ENCODE measurements at regions not wholly inside any gene's neighbourhood (a gene's known extent, or its start where the extent isn't known, plus 50 kb on each side); places are given as distances from the start of the nearest gene placed in this dataset.

DNA sequence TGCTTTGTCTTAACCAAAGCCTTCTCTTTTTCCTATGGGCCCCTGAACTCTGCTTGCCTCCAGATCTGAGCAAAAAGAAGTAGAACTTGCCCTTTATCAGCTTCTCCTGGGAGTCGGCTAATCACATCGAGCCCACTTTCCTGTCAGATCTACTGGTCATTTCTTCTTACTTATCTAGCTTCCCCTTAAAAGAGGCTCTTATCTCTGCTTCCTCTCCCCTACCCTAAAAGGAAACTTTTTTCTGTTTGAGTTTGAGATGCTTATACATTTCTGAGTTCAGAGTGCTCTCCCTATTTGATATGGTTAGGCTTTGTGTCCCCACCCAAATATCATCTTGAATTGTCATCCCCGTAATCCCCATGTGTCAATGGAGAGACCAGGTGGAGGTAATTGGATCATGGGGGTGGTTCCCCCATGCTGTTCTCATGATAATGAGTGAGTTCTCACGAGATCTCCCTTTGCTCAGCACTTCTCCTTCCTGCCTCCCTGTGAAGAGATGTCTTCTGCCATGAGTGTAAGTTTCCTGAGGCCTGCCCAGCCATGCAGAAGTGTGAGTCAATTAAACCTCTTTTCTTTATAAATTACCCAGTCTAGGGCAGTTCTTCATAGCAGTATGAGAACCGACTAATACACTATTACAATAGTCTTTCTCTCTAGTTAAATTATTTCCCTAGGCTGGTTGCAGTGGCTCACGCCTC lies 114.7 kb upstream of the AMN1 start:
- intact Hi-C loops (cut with micrococcal nuclease; ENCODE audit: unreplicated experiment), result no loop called here
- CTCF ChIA-PET, result no interaction called here

DNA sequence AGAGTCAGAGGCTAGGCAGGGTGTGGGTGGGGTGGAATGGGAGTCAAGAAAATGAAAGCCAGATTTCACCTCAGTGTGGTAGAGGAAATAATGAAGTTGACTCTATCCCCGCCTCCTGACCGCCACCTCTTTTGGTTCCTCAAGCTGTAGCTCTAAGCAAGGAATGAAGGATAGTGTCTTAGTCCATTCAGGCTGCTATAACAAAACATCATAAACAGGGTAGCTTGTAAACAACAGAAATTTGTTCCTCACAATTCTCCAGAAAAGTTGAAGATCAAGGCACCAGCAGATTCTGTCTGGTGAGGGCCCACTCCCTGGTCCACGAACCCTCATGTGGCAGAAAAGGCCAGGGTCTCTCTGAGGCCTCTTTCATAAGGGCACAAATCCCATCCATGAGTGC lies 109.1 kb upstream of the AMN1 start:
- no peak for TF ChIP-seq CTCF (conservative IDR thresholded peaks at IDR 0.05; ENCODE audit: low read depth, low read length)
- no peak for TF ChIP-seq EZH2 (IDR thresholded peaks at IDR 0.05; ENCODE audit: borderline replicate concordance, low read depth, low read length, poor library complexity, severe bottlenecking)
- ChIA-PET CTCF (no interaction called here), POLR2A (ENCODE audit: low non-redundant PET) (no interaction called here)
- BruUV-seq (replicated peaks), result no TSS peak
- H3K36me3 ChIP-seq (ENCODE audit: insufficient read depth, low read length, poor library complexity, severe bottlenecking), result no peaks in the 10 kb centered on the region
- no peak overlapping the region for H3K4me3 ChIP-seq (ENCODE audit: low read depth, low read length, poor library complexity, severe bottlenecking)
- H3K4me1 ChIP-seq (ENCODE audit: insufficient read depth, low read length, poor library complexity, severe bottlenecking), result no peaks in the 10 kb centered on the region
- DNase-seq (ENCODE audit: low spot score), result no peak
- no peak overlapping the region for H3K27ac ChIP-seq (ENCODE audit: low read depth, low read length, poor library complexity, severe bottlenecking)
- intact Hi-C loops (cut with micrococcal nuclease; ENCODE audit: unreplicated experiment), result no loop called here
- H3K9me3 ChIP-seq (ENCODE audit: low read depth, low read length, poor library complexity, severe bottlenecking), result no peaks in the 10 kb centered on the region
- H3K27me3 ChIP-seq (replicated peaks; ENCODE audit: insufficient read depth, low read depth, low read length, poor library complexity), result no peaks in the 10 kb centered on the region

More for the DNA sequence above, 114.7 kb upstream of the AMN1 start:
- POLR2A ChIA-PET (ENCODE audit: low non-redundant PET), result no interaction called here
- Histone ChIP-seq H3K27ac (ENCODE audit: low read depth, low read length, poor library complexity, severe bottlenecking) (no peak overlapping the region), H3K4me3 (ENCODE audit: low read depth, low read length, poor library complexity, severe bottlenecking) (no peak overlapping the region), H3K27me3 (replicated peaks; ENCODE audit: insufficient read depth, low read depth, low read length, poor library complexity) (no peaks in the 10 kb centered on the region), H3K9me3 (ENCODE audit: low read depth, low read length, poor library complexity, severe bottlenecking) (peaks cover 10% of the 10 kb centered on the region), H3K36me3 (ENCODE audit: insufficient read depth, low read length, poor library complexity, severe bottlenecking) (no peaks in the 10 kb centered on the region), H3K4me1 (ENCODE audit: insufficient read depth, low read length, poor library complexity, severe bottlenecking) (no peaks in the 10 kb centered on the region)
- TF ChIP-seq EZH2 (IDR thresholded peaks at IDR 0.05; ENCODE audit: borderline replicate concordance, low read depth, low read length, poor library complexity, severe bottlenecking) (no peak), CTCF (conservative IDR thresholded peaks at IDR 0.05; ENCODE audit: low read depth, low read length) (no peak)
- no TSS peak for BruUV-seq (replicated peaks)
- DNase-seq (ENCODE audit: low spot score), result no peak

DNA sequence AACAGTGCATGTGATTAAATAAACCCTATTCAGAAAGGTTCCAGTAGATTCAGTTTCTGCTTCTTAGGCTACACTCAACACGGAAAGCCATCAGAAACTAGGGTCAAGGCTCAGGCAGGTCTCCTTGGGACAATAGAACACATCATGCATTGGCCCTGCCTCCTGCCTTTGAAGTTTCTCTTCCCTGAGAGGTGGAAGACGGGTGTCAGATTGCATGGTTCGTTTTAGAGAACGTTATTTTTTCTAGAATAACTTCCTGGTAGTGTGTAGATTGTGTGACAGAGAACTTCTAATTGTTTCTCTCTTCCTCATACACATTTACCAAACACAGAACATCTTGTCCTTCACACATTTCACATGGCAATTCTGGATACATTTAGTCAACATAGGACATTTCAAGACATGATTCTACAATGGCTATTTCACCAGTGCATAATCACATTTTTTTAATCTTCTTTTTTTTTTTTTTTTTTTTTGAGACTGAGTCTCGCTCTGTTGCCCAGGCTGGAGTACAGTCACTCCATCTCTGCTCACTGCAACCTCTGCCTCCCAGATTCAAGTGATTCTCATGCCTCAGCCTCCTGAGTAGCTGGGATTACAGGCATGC lies 106.6 kb upstream of the AMN1 start:
- ChIA-PET CTCF (no interaction called here), POLR2A (ENCODE audit: low non-redundant PET) (no interaction called here)

More for the DNA sequence above, 106.6 kb upstream of the AMN1 start:
- TF ChIP-seq EZH2 (IDR thresholded peaks at IDR 0.05; ENCODE audit: borderline replicate concordance, low read depth, low read length, poor library complexity, severe bottlenecking), result no peak
- no peak for TF ChIP-seq CTCF (conservative IDR thresholded peaks at IDR 0.05; ENCODE audit: low read depth, low read length)
- intact Hi-C loops (cut with micrococcal nuclease; ENCODE audit: unreplicated experiment), result no loop called here
- Histone ChIP-seq H3K36me3 (ENCODE audit: insufficient read depth, low read length, poor library complexity, severe bottlenecking) (no peaks in the 10 kb centered on the region), H3K27me3 (replicated peaks; ENCODE audit: insufficient read depth, low read depth, low read length, poor library complexity) (no peaks in the 10 kb centered on the region), H3K27ac (ENCODE audit: low read depth, low read length, poor library complexity, severe bottlenecking) (no peak overlapping the region), H3K4me3 (ENCODE audit: low read depth, low read length, poor library complexity, severe bottlenecking) (no peak overlapping the region), H3K9me3 (ENCODE audit: low read depth, low read length, poor library complexity, severe bottlenecking) (no peaks in the 10 kb centered on the region), H3K4me1 (ENCODE audit: insufficient read depth, low read length, poor library complexity, severe bottlenecking) (no peaks in the 10 kb centered on the region)
- no TSS peak for BruUV-seq (replicated peaks)
- DNase-seq (ENCODE audit: low spot score), result no peak
